HG03432 (cell line): ENCODE measurements at regions not wholly inside any gene's neighbourhood (a gene's known extent, or its start where the extent isn't known, plus 50 kb on each side); places are given as distances from the start of the nearest gene placed in this dataset.

ENCODE experiments used
- ATAC-seq: cut with Tn5 transposase; IDR thresholded peaks from one replicate; pipeline ENCODE4 v1.9.1; 2021; ENCODE audit warnings: mild to moderate bottlenecking, moderate library complexity; ENCODE audit not compliant: unreplicated experiment

DNA sequence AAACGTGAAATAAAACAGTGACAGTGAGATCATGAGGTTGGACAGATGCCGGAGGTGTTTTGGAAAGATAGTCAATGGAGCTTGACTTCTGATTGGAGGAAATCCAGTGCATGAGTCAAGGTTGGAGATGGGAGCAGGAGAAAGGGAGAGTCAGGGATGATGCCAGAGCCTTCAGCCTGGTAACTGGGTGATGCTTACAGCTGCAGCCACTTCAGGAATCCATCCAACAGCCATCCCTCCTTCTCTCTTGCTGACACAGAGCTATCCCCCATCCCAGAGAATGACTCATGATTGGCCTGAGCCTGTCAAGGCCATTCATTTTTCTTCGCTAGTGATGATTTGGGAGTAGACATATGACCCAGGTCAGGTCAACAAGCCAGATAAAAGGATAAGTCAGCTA is 112.8 kb downstream of the SAMD5 start:
- no peak for ATAC-seq

DNA sequence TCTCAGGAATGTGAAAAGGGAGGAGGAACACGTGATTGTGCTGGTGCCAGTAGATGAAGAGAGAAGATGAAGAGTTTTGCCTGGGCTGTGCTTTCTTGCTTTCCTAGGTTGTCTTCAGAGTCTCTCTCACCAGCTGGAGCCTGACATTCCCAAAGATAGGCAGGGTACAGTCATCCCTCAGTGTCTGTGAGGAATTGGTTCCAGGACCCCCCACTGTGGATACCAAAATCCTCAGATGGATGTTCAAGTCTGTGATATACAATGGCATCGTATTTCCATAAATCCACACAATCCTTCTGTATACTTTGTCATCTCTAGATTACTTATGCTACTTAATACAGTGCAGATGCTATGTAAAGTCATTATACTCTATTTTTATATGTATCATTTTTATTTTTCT is 113.5 kb downstream of the SAMD5 start:
- no peak for ATAC-seq

DNA sequence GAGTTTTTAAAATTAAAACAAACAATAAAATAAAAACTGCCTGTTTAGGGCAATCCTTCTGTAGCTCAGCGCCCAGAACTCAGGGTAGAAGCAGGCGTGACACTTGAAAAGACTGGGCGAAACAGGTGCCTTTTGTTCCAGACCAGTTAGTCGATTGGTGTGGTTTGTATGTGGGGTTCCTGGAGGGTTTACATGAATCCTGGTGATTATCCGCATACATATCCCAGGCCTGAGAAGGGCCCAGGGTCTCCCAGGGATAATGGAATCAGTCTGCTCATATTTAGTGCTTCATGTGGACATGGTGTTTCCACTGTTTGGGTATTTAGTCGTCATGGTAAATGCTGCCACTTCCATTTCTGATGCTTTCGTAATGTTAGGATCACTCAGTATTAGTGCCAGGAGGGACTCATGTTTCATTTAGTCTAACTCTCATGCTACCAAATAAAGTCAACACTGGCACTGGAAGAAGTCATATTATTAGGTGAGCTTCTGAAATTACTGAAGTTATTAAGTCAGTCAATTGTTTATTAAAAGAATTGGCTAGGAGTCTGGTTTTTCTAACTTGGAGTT is 116.5 kb downstream of the SAMD5 start:
- ATAC-seq = no peak

DNA sequence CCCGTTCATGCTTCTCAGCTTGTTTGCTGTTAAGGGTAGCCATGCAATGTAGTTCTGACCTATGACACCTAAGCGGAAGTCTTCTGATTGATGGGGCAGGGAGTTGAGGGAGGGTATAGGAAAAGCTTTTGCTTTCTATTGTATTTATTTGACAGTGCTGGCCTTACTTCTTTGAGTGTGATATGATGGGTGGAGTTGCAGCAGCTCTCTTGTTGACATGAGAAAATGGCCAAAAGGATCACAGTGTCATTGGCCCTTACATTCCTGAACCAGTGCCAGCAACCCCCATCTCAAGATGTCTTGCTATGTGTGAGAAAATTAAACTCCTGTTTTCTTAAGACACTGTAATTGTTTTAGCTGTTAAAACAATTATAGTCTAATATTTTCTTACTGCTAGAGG is 117.5 kb downstream of the SAMD5 start:
- ATAC-seq = no peak

DNA sequence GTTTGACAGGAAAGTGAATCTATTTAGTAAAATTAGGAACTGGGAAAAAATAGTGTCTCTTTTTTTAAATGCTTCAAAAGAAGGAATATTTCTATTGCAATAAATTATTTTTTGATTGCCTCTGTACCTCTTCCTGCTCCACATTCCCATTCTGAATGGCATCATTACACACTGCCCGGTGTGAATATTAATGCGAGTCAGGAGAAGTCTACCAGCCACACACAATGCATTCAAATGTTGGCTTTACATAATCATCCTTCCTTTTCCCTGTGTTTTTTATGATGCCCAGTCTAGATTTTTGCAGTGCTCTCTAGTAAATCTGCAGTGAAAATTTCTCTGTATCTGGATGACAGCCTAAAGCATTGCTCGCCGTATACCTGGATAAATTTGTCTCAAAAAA is 118.9 kb downstream of the SAMD5 start:
- no peak for ATAC-seq

DNA sequence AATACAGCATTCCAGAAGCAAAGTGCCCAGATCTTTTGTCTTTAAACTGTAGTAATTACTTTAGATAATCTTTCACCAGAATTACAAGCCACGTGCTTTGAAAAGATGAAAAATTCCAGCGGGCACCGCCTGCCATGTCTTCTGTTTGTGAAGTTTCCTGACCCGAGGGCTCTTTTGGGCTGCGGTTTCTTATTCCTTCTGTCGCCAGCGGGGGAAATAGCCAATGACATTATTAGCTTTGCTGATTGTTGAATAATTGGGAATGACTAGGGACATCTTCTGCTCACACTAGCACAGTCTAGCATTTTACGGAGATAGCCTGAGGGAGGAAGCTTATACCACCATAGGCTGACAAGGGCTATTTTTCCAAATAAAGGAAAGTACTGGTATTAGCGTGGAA is 124.7 kb downstream of the SAMD5 start:
- ATAC-seq = no peak

DNA sequence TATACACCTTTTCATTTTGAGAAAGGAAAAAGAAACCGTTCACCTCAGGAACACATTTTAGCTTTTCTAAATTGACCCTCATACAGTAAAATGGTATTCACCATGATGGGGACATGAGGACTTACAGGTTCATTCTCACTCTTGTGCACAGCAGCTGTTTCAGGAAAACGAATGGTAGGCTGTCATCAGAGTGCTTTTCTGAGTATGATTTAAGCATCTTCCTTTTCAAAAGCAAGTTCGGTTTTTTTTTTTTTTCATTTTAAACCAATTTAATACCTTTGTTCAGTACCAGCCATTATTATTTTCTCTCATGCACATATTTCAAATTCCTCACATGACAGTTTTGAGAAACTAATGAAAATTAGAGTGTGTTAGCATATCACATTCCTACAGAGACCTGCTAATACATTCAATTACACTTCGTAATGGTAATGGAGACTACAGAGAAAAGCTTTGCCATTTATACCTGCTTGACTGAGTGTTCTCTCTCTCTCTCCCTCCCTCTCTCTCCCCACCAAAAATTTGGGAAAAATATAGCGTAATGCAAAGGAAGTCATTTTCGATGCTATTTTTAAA is 129.2 kb downstream of the SAMD5 start:
- ATAC-seq = no peak

DNA sequence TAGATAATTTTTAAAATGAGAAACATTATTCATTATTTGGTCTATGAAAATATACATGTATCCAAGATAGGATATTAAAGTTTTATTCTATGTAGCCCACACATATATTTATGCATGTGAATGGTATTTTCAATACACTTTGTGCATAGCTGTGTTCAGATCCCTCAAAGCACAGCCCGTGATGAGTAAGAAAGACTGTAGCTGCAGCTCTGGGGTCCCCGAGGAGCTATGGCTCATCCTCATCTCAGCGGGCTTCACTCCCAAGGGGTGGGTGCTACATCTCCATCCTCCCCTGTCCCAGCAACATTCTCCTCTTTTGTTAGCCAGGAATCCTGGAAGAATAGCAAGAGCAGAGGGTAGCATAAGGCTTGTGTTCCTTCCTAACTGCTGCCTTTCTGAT is 130.8 kb downstream of the SAMD5 start:
- ATAC-seq = no peak

DNA sequence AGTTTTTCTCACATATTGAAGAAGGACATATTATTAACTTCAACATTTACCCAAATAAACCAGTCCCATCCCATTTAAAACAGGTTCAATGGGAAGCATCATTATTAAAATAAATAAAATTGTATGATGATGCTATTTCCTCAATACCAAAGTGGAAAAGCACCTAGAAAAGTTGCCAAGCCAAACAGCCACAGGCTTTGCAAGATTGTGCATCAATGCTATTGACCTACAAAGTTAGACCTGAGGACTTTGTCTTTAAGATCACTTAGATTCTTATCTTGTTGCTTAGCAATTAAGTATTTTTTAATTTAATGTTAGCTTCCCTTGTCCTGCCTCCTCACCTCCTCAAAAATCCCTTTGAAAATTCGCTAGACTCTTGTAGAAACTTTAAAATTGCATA is 132.1 kb downstream of the SAMD5 start:
- ATAC-seq = no peak

DNA sequence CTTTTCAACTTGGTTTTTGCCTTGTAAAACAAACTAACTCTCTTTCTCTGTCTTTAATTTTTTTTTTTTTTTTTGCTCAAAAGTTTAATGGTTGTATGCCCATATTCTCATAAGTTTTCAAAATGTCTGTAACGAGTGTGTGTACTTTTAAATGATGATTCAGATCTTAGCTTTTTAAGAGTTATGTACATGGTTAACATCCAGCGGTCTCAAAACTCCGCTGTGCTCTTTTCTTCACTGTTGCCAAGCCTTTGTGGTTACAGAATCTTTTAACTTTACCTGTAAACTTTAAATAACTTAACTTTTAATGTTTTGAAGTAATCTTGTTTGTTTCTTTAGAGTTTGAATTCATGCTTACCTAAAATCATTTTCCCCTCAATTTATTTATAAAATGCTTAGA is 133.0 kb downstream of the SAMD5 start:
- ATAC-seq = no peak

DNA sequence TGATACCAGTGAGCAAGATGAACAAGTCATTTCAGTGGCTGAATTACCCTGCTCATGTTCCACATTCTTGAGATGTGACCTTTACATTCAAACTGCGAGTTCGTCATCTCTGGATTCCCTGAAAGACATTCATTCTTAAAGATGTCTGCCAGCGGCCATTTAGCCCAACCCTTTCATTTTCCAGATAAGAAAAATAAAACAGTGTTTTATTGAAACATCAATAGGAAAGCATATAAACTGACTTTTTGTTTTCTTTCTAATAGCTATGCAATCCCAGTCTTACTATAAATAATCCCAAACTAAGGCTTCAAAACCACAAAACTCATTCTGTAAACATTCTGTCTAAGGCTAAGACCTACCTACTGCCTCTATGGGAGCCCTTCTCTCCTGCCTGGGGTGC is 134.0 kb downstream of the SAMD5 start:
- no peak for ATAC-seq

DNA sequence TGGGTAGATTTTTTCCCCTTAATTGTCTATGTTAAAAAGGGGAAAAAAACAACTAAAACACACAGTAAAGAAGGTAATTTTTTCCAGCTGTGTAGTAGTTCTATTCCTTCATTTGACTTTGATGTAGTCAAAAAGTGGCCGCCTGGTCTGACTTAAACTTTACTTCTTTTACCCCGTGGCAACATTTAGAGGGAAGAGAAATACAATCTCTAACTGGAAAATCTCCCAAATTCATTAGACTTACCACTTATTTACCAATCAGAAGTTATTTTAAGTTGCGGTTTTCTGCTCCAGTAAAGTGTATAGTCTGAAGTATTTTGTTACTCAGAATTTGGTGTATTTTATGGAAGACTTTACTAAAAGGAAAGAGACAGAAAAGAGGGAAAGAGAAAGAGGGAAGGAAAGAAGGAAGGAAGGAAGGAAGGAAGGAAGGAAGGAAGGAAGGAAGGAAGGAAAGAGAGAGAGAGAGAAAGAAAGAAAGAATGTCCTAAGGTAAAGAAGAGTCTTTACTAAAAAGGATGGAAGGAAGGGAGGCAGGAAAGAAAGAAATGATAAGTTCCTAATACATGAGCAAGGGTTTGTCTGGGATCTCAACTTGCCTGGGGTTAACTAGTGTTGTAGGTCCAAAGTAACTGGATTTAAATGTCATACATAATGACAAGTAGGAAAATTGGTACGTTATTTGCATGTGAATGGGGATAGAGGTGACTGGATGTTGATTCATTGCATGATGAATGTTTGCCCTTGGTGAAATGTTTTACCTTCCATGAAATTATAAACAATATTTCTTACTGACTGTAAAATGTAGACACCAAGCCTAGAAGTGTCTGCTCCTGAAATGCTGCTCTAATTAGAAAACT is 135.1 kb downstream of the SAMD5 start:
- no peak for ATAC-seq

DNA sequence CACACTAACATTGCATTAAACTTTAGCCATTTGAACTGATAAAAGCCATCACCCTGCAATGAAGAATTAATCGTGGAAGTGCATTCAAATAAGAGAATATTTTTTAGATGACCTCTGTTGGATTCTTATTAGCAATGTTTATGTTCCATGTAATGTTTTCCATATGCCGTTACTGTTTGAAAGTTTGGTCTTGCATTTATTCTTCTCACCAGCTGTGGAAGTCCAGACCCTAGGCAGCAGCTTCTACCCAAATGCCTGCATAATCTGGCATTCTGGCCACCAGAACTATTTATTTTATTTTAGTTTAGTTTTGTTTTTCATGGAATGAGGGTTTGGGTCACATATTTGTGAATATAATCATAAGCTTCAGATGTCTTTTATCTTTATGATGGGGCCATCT is 140.4 kb downstream of the SAMD5 start:
- no peak for ATAC-seq

DNA sequence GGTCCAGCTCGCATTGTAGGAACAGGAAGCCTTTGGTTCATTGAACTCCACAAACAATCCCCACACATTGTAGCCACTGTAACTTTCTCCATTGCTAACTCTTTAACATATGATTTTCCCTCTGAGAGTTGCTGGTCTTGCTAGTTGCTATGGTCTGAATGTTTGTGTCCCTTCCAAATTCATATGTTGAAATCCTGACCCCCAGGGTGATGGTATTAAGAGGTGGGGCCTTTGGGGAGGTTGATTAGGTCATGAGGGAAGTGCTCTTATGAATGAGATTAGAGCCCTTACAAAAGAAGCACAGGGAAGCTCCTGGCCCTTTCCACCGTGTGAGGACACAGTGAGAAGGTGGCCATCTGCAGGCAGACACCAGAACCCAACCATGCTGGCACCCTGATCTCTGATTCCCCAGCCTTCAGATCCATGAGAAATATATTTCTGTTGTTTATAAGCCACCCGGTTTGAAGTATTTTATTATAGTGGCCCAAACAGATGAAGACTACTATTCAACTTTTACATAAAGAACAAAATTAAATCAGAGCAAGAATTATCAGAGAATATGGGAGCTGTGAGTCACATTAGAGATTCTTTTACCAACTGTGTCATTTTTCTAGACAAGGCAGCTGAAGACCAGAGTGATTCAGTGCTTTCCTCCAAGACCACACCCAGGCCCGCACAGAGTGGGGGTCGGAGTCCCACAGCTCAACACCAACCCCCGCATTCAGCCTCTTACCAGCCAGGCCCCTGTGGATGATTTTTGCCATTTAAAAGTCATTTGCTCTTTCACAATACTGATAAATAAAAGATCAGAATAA is 143.0 kb downstream of the SAMD5 start:
- no peak for ATAC-seq

DNA sequence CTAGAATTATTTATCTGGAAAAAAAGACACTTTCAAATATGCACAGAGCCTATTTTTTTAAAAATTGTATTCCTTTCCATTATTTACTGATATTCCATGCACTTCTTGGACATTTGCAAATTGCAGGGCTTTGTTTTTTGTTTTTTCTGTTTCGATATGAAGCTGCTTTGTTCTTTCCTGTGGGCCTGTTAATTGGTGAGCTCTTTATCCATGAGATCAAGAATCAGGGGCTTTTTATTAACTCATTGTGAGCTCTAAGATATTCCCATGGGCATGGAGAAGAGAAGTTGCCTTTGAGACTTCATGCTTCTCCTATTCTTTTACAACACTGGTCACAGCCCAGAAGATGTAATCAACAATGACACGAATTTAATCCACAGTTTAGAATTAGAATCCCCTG is 145.1 kb downstream of the SAMD5 start:
- no peak for ATAC-seq

DNA sequence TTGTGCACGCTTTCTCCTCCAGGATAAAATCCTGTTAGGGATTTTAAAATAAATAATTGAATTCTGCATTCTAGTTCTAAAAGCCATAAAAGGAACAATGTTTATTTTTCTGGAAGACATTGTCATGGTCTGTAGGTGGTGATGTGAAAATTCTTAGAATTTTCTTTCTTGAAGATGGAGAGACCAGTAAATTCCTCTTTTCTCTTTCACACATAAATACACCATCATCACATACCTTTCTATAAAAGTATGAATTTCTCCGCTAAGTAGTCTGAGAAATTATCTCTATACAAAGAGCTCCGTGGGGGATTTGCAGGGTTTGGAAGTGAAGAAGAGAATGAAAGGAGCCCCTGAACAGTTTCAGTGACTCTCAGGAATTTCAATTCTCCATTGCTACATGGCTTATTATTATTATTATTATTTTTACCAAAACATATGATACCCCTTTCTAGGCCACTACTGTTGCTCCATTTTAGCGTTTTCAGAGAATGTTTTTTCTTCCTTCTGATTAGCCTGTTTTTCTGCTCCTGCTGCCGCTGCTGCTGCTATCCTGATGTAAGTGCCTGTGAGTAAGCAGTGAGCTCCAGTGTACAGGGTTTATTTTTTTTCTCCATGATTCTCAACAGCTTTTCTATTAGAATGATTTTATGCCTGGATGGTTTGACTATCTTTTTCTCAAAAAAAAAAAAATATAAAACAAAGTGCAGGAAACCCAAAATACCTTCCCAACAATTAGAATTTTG is 145.8 kb downstream of the SAMD5 start:
- no peak for ATAC-seq

DNA sequence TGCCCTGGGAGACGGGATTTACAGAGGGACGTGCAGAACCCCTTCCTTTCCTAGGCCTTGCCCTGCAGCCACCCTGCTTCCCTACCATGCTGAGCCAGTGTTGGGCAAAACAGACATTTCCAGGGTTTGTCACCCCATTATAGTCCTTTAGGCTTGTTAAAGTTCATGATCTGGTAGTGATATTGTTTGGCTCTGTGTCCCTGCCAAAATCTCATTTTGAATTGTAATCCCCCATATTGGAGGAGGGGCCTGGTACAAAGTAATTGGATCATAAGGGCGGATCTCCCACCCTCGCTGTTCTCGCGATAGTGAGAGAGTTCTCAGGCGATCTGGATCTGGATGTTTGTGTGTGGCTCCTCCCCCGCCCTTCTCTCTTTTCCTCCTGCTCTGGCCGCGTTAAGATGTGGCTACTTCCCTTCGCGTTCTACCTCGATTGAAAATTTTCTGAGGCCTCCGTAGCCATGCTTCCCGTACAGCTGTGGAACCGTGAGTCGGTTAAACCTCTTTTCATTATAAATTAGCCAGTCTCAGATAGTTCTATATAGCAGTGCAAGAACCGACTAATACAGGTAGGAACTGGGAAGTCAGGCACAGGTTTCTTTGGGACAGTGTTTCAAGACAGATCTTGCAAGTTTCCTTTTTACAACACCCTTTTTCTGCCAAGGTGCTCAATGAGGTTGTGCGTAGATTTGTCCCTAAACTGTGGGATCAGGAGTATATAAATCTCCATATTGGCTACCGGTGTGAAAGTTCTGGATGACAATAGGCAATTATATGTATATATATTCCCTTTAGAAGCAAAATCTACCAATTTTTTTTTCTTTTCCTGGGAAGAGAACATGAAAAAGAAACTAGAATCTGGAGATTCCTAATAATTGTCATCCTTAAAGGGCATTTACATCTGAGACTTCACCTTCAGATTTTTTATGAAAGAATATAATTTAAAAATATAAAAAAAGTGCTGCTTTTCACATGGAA is 152.1 kb downstream of the SAMD5 start:
- ATAC-seq = no peak

DNA sequence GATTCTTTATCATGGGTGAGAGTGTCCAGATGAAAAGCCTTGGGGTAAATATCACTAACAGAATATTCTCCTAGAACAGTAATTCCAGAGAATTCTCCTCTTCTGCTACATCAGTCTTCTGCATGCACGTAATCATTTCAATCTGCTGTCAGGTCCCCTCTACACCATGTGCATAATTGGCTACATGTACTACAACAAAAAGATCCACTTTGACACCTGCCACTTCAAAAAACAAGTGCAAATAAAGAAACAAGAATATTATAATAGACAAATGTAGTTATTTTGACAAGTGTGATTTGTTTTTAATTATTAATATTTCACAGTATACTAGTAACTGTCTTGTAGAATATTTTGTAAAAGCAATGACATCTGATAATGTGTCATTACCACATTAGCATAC is 154.2 kb downstream of the SAMD5 start:
- no peak for ATAC-seq

DNA sequence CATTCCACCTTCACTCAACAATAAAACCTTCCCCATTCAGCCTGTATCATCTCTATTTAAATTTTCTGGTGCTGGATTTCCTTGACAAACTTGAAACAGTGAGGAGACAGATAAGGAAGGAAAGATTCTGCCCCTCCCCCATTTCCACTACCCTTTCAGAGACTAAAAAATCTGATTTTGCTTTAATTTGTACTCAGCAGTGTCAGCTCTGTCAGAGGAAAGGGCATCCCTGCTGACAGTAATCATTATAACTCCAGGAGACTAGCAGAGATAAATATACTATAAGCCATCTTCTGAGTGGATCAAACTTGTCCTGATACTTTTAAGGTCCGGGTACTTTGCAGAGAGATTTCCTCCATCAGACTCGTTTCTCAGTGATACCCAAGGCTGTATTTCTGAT is 155.6 kb downstream of the SAMD5 start:
- ATAC-seq = no peak

DNA sequence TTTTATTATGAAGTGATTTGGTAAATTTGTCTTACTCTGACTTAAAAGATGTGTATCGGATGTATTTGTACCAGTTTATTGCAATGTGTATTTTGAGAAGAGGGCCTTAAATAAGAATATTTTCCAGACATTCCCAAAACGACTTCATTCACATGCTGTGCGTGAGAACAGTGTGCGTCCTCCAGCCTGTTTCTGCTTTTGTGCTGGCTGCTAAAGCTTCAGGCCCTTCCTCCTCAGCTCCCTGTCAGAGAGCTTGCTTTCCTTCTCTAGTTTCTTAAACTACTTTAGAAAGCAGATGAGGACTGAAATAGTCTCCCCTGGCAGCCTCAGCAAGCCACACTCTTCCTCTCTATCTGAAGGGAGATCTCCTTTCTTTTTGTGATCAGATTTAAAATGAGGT is 157.8 kb downstream of the SAMD5 start:
- ATAC-seq = no peak
